Mucosa of rectum (tissue), 2 donors: ENCODE measurements at regions not wholly inside any gene's neighbourhood (a gene's known extent, or its start where the extent isn't known, plus 50 kb on each side); places are given as distances from the start of the nearest gene placed in this dataset.
"Not testable (repeated sequence)": the region's sequence is repeated elsewhere in the genome, so short reads cannot be mapped to it uniquely, and the experiment has no call there.

ENCODE experiments used
- H3K27ac ChIP-seq, 2 donors: one replicate each; pipeline ENCODE4 v1.7.0; 2013; ENCODE audit warnings: inconsistent platforms in 2 of 2, low read depth in 2 of 2, low read length in 2 of 2
- H3K27me3 ChIP-seq, 2 donors: one replicate each; pipeline ENCODE4 v1.7.0; 2013; ENCODE audit warnings: low read length in 2 of 2; ENCODE audit not compliant: control insufficient read depth in 2 of 2, insufficient read depth in 2 of 2
- H3K36me3 ChIP-seq, 2 donors: one replicate each; pipeline ENCODE4 v1.7.0; 2013; ENCODE audit warnings: low read length in 2 of 2; ENCODE audit not compliant: control insufficient read depth in 2 of 2, insufficient read depth in 2 of 2
- H3K4me1 ChIP-seq, 2 donors: one replicate each; pipeline ENCODE4 v1.7.0; 2013; ENCODE audit warnings: low read length in 2 of 2, mild to moderate bottlenecking in 1 of 2; ENCODE audit not compliant: control insufficient read depth in 2 of 2, insufficient read depth in 2 of 2
- H3K4me3 ChIP-seq, 2 donors: one replicate each; pipeline ENCODE4 v1.7.0; 2013; ENCODE audit warnings: low read length in 2 of 2
- H3K9ac ChIP-seq, 2 donors: one replicate each; pipeline ENCODE4 v1.7.0; 2013; ENCODE audit warnings: low read length in 2 of 2, low read depth in 1 of 2, mild to moderate bottlenecking in 1 of 2
- H3K9me3 ChIP-seq, 2 donors: one replicate each; pipeline ENCODE4 v1.7.0; 2013; ENCODE audit warnings: low read length in 2 of 2; ENCODE audit not compliant: control insufficient read depth in 2 of 2
- donor health status: healthy.
- donor health status: Normal muscosa, but diverticular disease.

DNA sequence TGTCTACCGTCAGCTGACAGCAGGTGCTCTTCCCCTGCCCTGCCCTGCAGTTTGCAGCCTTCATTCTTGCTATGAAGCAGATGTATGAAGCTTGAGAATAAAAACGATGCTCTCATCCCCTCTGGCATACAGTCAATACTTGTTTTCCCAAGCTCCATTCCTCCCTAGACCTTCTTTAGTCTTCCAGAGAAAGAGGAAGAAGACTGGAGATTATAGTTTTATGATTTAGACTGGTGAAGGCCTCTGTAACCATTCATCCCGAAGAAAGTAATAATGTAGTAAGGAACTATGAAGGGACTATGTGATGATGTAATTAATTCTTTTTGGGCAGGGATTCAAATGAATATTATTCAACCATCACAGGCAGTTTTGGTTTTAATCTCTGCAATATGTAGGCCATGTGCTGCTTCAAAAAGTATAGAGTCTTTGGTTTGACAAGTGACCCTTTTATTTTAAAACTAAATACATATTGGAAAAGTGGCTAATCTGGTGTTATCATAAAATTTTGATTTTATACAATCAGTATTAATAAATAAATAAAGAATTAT is 242.4 kb upstream of the KIAA1217 start:
- H3K4me1 ChIP-seq = no peaks in the 10 kb centered on the region
- H3K27ac ChIP-seq = no peak overlapping the region
- H3K27me3 ChIP-seq = no peaks in the 10 kb centered on the region
- H3K36me3 ChIP-seq = no peaks in the 10 kb centered on the region
- H3K9ac ChIP-seq = no peak overlapping the region
- no peak overlapping the region for H3K4me3 ChIP-seq
- H3K9me3 ChIP-seq = no peaks in the 10 kb centered on the region

DNA sequence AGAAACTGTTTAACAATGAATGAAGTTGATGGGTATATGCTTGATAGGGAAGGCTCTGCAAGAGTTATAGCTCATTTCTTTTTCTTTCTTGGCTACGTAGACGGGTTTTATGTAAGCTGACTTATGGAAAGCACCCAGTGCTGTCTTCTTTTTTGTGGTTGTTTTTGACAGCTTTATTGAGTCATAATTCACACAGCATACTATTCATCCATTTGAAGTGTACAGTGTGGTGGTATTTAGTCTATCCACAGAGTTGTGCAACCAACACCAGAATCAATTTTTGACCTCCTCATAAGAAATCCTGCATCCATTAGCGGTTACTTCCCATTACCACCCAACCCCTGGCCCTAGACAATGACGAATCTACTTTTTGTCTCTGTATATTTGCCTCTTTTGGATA is 240.6 kb upstream of the KIAA1217 start:
- H3K27ac ChIP-seq = no peak overlapping the region
- no peaks in the 10 kb centered on the region for H3K36me3 ChIP-seq
- no peaks in the 10 kb centered on the region for H3K27me3 ChIP-seq
- no peak overlapping the region for H3K9ac ChIP-seq
- no peaks in the 10 kb centered on the region for H3K9me3 ChIP-seq
- no peaks in the 10 kb centered on the region for H3K4me1 ChIP-seq
- H3K4me3 ChIP-seq = no peak overlapping the region

DNA sequence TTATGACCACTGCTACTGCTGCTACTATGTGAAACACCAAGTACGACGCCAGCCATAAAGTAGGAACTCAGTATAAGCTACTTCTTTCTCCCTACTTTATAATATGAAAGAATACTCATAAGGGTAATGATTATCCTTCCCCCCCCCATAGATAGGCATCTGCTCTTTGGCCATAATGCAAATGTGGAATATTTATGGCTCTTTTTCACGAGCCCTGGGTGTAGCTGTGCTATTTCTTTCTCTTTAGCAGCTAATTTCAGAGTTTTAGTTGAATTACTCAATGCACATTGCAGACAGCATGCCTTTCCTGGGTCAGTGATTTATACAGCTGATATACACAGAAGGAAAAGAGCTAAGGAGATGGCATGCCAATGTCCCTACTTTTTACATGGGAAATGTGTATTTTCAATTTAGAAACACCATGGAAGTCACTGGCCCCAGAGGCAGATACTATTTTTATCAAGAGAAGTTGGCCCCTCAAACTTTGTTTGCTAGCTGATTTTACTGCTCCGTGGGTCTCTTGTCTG is 234.1 kb upstream of the KIAA1217 start:
- H3K27ac ChIP-seq = no peak overlapping the region
- no peak overlapping the region for H3K4me3 ChIP-seq
- no peak overlapping the region for H3K9ac ChIP-seq
- H3K9me3 ChIP-seq = no peaks in the 10 kb centered on the region
- H3K4me1 ChIP-seq = no peaks in the 10 kb centered on the region
- H3K36me3 ChIP-seq = no peaks in the 10 kb centered on the region
- no peaks in the 10 kb centered on the region for H3K27me3 ChIP-seq

DNA sequence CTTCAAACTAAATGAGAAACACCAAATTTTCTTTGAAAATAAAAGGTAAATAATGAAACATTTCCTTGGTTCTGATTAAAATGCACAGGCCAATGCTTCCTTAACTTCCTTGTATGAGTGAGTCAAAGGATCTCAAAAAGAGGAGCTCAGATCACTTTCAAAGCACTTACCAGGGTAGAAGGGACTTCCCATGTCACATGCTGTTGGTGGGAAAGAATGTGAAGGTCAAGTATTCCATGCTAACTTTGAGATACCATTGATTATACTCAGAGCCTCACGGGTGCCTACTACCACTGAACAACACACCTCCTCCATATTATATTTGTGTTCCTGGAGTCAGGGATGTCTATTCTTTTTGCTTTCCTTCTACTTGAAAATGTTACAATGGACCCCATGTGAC is 233.5 kb upstream of the KIAA1217 start:
- H3K36me3 ChIP-seq = no peaks in the 10 kb centered on the region
- no peaks in the 10 kb centered on the region for H3K9me3 ChIP-seq
- no peak overlapping the region for H3K9ac ChIP-seq
- peaks cover 0 to under 1% of the 10 kb centered on the region in 2 donors for H3K4me1 ChIP-seq
- H3K27me3 ChIP-seq = no peaks in the 10 kb centered on the region
- H3K4me3 ChIP-seq = no peak overlapping the region
- no peak overlapping the region for H3K27ac ChIP-seq

DNA sequence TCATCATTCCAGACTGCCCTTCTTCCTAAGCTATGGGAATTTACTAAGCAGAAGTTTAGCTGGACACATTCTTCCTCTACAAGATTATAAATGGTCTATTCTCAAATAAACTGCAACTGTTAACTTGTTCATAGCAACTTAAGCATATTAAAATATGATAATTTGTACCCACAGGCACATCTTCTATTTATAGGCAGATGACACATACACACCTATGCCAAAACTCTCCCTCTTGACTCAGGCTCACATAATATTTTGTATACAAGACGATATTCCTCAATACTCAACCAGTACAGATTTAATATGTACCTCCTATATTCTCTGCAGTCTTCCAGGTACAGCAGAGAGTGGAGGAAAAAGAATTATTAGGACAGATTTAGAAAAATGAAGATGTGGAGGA is 232.7 kb upstream of the KIAA1217 start:
- Histone ChIP-seq H3K9me3 (no peaks in the 10 kb centered on the region), H3K36me3 (no peaks in the 10 kb centered on the region), H3K4me3 (no peak overlapping the region), H3K27me3 (no peaks in the 10 kb centered on the region), H3K4me1 (peaks cover 0 to 2% of the 10 kb centered on the region in 2 donors), H3K9ac (no peak overlapping the region), H3K27ac (no peak overlapping the region)

DNA sequence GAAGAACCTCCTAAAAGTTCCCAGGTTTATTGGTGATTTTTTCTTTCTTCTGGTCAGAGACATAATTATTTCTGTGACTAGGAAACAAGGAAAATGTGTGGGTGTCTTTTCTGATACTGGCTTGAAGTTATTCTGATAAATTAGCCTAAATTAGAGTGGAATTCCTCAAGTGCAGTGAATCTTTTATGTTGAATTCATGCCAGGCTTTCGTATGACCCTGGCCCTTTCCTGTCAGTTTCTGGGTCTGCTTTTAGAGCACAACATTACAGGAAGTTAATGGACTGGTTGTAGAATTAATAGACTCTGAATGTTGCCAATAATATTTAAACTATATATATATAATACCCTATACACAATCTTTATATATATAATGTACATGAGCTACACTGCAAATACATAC is 230.6 kb upstream of the KIAA1217 start:
- Histone ChIP-seq H3K27ac (no peak overlapping the region), H3K27me3 (no peaks in the 10 kb centered on the region), H3K36me3 (no peaks in the 10 kb centered on the region), H3K4me3 (no peak overlapping the region), H3K9ac (no peak overlapping the region), H3K9me3 (no peaks in the 10 kb centered on the region), H3K4me1 (peaks cover 0 to 2% of the 10 kb centered on the region in 2 donors)

DNA sequence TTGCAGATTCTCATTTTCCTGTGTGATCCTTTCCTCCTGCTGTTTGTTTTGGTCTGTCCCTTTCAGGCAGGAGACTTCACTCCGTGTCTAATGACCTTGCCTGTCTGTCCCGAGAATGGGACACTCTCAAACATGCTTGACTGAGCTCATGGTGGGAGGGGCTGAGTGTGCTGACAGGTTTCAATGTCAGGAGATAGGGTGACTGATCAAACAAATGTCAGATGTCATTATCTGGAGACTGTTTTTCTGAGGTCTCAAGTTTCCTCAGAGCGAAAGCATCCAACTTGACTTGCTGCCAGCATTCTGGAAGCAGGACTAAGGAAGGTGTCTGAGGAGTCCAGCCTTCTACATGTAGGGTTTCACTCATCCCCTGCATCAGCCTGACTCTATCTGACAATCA is 228.8 kb upstream of the KIAA1217 start:
- no peak overlapping the region for H3K9ac ChIP-seq
- H3K27me3 ChIP-seq = no peaks in the 10 kb centered on the region
- no peak overlapping the region for H3K4me3 ChIP-seq
- H3K9me3 ChIP-seq = no peaks in the 10 kb centered on the region
- H3K27ac ChIP-seq = no peak overlapping the region
- H3K4me1 ChIP-seq = peaks cover 0 to 2% of the 10 kb centered on the region in 2 donors
- no peaks in the 10 kb centered on the region for H3K36me3 ChIP-seq

DNA sequence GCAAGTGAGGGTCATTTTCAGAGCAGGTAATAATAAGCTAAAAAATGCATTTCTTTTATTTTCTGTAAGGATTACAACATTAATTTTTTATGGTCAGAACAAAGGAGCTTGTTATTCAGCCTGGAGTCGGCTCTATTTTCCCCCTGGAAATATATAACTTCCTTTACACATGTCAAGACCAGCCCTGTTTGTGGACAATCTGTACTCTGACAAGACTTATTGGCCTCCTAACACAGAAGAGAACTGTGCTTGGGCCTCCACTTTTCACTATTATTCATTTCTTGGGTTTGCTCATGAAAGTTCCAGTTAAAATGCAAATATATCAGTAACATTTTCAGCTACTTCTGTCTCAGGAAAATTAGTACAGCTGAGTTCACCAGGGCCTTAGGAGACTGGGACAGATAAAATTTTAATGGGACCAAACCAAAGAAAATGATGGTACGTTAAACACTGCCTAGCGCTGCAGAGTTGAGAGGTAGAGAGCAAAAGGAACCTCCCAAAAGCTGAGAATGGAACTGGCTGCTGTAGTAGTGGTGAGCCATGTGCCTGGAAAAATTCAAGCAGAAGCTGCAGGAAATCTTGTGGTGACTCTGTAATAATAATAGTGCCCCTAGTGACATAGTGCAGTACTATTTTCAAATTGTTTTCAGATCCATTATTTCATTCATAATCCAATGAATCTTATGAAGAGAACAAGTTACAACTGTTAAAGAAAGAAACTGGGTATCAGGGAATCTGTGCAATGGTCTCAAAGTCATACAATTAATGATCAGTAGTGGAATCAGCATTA is 227.2 kb upstream of the KIAA1217 start:
- no peak overlapping the region for H3K27ac ChIP-seq
- peaks cover 0 to 2% of the 10 kb centered on the region in 2 donors for H3K4me1 ChIP-seq
- H3K9ac ChIP-seq = no peak overlapping the region
- no peaks in the 10 kb centered on the region for H3K9me3 ChIP-seq
- no peaks in the 10 kb centered on the region for H3K36me3 ChIP-seq
- H3K4me3 ChIP-seq = no peak overlapping the region
- no peaks in the 10 kb centered on the region for H3K27me3 ChIP-seq

DNA sequence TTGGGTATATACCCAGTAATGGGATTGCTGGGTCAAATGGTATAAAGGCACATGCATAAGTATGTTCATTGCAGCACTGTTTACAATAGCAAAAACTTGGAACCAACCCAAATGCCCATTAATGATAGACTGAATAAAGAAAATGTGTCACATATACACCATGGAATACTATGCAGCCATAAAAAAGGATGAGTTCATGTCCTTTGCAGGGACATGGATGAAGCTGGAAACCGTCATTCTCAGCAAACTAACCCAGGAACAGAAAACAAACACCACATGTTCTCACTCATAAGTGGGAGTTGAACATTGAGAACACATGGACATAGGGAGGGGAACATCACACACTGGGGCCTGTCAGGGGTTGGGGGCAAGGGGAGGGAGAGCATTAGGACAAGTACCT is 224.5 kb upstream of the KIAA1217 start:
- H3K4me1 ChIP-seq, H3K36me3 ChIP-seq, H3K27me3 ChIP-seq, H3K27ac ChIP-seq, H3K4me3 ChIP-seq, H3K9me3 ChIP-seq, H3K9ac ChIP-seq: not testable (repeated sequence)

DNA sequence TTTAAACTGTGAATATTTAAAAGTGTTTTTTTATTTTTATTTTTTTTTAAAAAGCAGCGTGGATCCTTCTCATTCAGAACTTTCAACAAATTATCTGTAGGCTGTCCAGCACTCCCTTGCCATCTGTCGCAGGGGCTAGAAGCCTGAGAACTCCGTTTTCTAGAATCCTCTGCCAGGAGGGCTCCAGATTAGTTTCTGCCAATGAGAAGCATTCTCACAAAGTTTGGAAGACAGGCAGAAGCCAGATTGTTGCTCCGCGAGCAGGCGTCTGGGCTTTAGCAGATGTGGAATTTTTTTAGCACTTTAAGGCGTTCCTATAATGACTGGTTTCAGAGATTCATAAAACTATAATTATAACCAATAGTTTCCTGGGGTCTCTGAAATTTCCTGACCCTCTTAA is 220.9 kb upstream of the KIAA1217 start:
- Histone ChIP-seq H3K36me3 (no peaks in the 10 kb centered on the region), H3K27me3 (no peaks in the 10 kb centered on the region), H3K27ac (no peak overlapping the region), H3K9me3 (no peaks in the 10 kb centered on the region), H3K4me3 (no peak overlapping the region), H3K9ac (no peak overlapping the region), H3K4me1 (no peaks in the 10 kb centered on the region)
